ENCODE measurements at regions not wholly inside any gene's neighbourhood (a gene's known extent, or its start where the extent isn't known, plus 50 kb on each side); places are given as distances from the start of the nearest gene placed in this dataset.

GRCh38 chr18:57869221-57869620, 66.1 kb upstream of the ATP8B1 start:
- TF ChIP-seq CTCF (IDR thresholded peaks at IDR 0.05) = no peak
- no peak overlapping the region for H3K27ac ChIP-seq
- DNase-seq (ENCODE audit: low spot score) = no peak
- no peak overlapping the region for H3K4me3 ChIP-seq

- TF ChIP-seq CTCF (IDR thresholded peaks at IDR 0.05) = no peak
- H3K27ac ChIP-seq = no peak overlapping the region
- H3K4me3 ChIP-seq = no peak overlapping the region
- DNase-seq (ENCODE audit: low spot score) = no peak
Measured at GRCh38 chr18:57866355-57866754, 63.2 kb upstream of the ATP8B1 start.

- no peak for DNase-seq (ENCODE audit: low spot score)
Measured at GRCh38 chr18:57864615-57865121, 61.6 kb upstream of the ATP8B1 start.

GRCh38 chr18:57863706-57864105, 60.6 kb upstream of the ATP8B1 start:
- no peak for TF ChIP-seq CTCF (IDR thresholded peaks at IDR 0.05)
- Histone ChIP-seq H3K4me3 (no peak overlapping the region), H3K27ac (no peak overlapping the region)
- DNase-seq (ENCODE audit: low spot score) = no peak

More at GRCh38 chr18:57864615-57865121, 61.6 kb upstream of the ATP8B1 start:
- no peak overlapping the region for H3K4me3 ChIP-seq
- no peak for TF ChIP-seq CTCF (IDR thresholded peaks at IDR 0.05)
- no peak overlapping the region for H3K27ac ChIP-seq

- no peak overlapping the region for H3K4me3 ChIP-seq
- no peak for TF ChIP-seq CTCF (IDR thresholded peaks at IDR 0.05)
- no peak for DNase-seq (ENCODE audit: low spot score)
- no peak overlapping the region for H3K27ac ChIP-seq
Measured at GRCh38 chr18:57859314-57859713, 56.2 kb upstream of the ATP8B1 start.

- Histone ChIP-seq H3K4me3 (no peak overlapping the region), H3K27ac (no peak overlapping the region)
- no peak for TF ChIP-seq CTCF (IDR thresholded peaks at IDR 0.05)
- DNase-seq (ENCODE audit: low spot score) = no peak
Measured at GRCh38 chr18:57856557-57857280, 53.6 kb upstream of the ATP8B1 start.

GRCh38 chr18:57856128-57856527, 53.0 kb upstream of the ATP8B1 start:
- H3K4me3 ChIP-seq = no peak overlapping the region
- DNase-seq (ENCODE audit: low spot score) = no peak
- TF ChIP-seq CTCF (IDR thresholded peaks at IDR 0.05) = no peak
- H3K27ac ChIP-seq = no peak overlapping the region
